SK-N-MC (cell line): ENCODE measurements at regions not wholly inside any gene's neighbourhood (a gene's known extent, or its start where the extent isn't known, plus 50 kb on each side); places are given as distances from the start of the nearest gene placed in this dataset.

Experiments
- EZH2 ChIP-seq: fragments of 200-600 bp; sonication (generic); IDR thresholded peaks from one replicate; pipeline ENCODE4 v1.6.1; 2017; ENCODE audit warnings: antibody characterized with exemption
- FOXP2 ChIP-seq: optimal IDR thresholded peaks from 2 replicates; pipeline ENCODE3; 2011; ENCODE audit warnings: mild to moderate bottlenecking, moderate library complexity; ENCODE audit not compliant: insufficient read depth; ENCODE audit errors: extremely low read length, control extremely low read depth
- POLR2AphosphoS5 ChIP-seq: IDR thresholded peaks from 2 replicates; pipeline ENCODE4 v1.6.1; 2012; ENCODE audit warnings: mild to moderate bottlenecking, low read depth, low read length, borderline replicate concordance

- no peak for TF ChIP-seq POLR2AphosphoS5
- no peak for TF ChIP-seq EZH2
- no peak for TF ChIP-seq FOXP2
These were observed 379.8 kb downstream of the MATN1 start for GRCh38 chr1:30343562-30343961.
